DOHH2 (cell line): ENCODE measurements at regions not wholly inside any gene's neighbourhood (a gene's known extent, or its start where the extent isn't known, plus 50 kb on each side); places are given as distances from the start of the nearest gene placed in this dataset.

Experiments
- EZH2phosphoT487 ChIP-seq: fragments of 200-600 bp; sonication (generic); IDR thresholded peaks from 2 replicates; pipeline ENCODE4 v1.6.1; 2017; ENCODE audit warnings: borderline replicate concordance, mild to moderate bottlenecking, antibody characterized with exemption, low read length, moderate library complexity, mixed read lengths
- TF ChIP-seq, protein P1 (sequence below): fragments of 200-600 bp; sonication (generic); IDR thresholded peaks from one replicate; pipeline ENCODE4 v1.5.1; 2014; ENCODE audit warnings: antibody characterized with exemption, mild to moderate bottlenecking, low read depth, low read length; ENCODE audit not compliant: poor library complexity, severe bottlenecking

DNA sequence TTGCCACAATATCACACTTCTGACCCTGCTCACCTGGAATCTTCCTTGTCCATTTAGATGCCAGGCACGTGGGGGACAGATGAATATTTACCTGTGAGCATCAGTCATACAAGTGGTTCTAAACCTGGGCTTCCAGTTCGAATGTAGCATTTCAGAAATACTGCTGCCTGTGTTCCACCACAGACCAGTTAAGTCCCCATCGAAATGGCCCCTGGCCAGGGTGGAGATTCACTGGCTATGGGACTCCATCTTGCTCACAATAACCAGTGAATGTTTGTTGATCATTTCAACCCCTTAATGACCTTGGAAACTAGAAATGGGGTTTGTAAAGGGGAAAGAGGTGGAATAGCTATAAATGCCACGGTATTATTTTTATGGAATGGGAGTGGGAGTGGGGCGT lies 73.8 kb downstream of the CLDN34 start:
- TF ChIP-seq, protein P1, sequence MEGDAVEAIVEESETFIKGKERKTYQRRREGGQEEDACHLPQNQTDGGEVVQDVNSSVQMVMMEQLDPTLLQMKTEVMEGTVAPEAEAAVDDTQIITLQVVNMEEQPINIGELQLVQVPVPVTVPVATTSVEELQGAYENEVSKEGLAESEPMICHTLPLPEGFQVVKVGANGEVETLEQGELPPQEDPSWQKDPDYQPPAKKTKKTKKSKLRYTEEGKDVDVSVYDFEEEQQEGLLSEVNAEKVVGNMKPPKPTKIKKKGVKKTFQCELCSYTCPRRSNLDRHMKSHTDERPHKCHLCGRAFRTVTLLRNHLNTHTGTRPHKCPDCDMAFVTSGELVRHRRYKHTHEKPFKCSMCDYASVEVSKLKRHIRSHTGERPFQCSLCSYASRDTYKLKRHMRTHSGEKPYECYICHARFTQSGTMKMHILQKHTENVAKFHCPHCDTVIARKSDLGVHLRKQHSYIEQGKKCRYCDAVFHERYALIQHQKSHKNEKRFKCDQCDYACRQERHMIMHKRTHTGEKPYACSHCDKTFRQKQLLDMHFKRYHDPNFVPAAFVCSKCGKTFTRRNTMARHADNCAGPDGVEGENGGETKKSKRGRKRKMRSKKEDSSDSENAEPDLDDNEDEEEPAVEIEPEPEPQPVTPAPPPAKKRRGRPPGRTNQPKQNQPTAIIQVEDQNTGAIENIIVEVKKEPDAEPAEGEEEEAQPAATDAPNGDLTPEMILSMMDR, result no peak
- no peak for TF ChIP-seq EZH2phosphoT487
